ENCODE measurements at regions not wholly inside any gene's neighbourhood (a gene's known extent, or its start where the extent isn't known, plus 50 kb on each side); places are given as distances from the start of the nearest gene placed in this dataset.
"Not testable (repeated sequence)": the region's sequence is repeated elsewhere in the genome, so short reads cannot be mapped to it uniquely, and the experiment has no call there.

DNA sequence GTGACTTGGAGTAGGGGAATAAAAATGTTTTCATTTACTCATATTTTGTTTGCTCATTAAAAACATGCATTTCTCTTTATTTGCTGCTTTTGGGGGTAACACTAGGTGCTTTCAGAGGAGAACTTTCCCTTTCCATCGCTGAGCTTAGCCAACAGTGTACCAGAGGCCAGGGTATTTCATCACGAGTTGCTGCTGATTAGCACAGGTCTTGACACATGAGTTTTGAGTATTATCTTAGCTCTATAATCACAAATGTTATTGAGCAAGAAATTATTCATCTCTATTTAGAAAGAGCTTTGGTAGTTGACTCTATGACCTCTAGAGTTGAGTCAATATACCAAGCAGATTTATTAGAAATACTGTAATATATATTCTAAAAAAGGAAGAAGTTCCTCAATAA is 375.9 kb downstream of the NXPH1 start:
- no peak for DNase-seq

DNA sequence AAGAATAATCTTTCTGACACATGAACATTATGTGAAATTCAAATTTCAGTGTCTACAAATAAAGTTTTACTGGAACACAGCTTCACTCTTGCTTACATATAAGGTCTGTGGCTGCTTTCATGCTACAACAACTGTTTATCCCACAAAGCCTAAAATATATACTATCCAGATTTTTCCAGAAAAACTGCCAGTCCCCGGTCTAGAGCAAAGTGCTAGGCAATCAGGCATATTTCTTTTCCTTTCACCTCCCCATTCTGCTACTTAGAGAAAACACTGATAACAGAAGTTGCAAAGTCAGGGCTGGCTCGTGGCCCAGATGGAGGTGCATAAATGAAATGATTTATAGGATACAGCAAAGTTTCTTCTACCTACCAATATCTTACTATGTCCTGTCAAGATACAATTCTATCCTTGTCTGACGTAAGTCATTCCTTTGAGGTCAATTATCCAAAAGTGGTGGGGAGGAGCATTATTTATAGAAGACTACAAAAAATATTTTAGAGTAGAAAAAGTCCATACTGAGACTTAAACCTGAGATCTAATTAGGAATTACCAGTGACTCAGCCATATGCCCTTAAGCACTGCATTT is 384.1 kb downstream of the NXPH1 start:
- DNase-seq = no peak

- DNase-seq = no peak
These were observed 385.0 kb downstream of the NXPH1 start for GRCh38 chr7:8818406-8818805.

- DNase-seq = no peak
These were observed 389.2 kb downstream of the NXPH1 start for GRCh38 chr7:8822595-8822994.

DNA sequence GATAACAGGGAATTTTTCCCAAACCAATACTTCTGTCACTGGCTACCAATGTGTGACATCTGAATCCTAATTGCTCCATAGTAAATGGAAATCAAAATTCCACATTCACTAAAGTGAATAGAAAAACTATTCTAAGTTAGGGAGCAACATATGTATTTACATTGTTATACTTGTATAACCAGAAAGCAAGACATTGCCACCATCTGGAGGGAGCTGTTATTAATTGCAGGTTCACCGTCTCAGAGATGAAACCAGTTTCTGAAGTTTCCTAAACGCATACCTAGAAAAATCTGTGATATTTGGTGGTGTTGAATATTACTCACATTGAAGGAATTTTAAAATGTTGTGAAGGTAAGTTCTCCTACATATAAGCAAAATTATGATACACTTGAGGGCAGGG is 390.1 kb downstream of the NXPH1 start:
- DNase-seq = no peak

DNA sequence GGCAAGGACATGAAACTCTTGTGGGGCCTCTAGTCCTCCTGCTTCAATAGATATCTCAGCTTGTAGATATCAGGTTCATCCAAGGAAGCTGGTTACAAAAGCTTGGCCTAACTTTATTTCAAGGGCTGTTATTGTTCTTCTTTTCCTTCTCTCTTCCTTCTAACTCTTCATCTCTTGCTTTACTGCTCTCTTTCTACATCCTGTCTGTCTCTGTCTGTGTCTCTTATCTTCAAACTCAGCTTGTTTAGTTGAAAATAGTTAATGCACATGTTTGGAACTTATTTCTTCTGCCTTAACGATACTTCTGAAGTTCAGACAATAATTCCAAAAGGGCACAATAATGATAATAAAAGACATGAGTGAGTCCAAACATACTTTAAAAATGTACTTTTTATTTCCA is 393.9 kb downstream of the NXPH1 start:
- DNase-seq = no peak

- DNase-seq = no peak
These were observed 395.7 kb downstream of the NXPH1 start for GRCh38 chr7:8829100-8829499.

- DNase-seq = no peak
These were observed 398.0 kb downstream of the NXPH1 start for GRCh38 chr7:8831376-8831775.

- DNase-seq = no peak
These were observed 399.9 kb downstream of the NXPH1 start for GRCh38 chr7:8833355-8833754.

- DNase-seq = no peak
These were observed 407.8 kb downstream of the NXPH1 start for GRCh38 chr7:8841171-8841570.

DNA sequence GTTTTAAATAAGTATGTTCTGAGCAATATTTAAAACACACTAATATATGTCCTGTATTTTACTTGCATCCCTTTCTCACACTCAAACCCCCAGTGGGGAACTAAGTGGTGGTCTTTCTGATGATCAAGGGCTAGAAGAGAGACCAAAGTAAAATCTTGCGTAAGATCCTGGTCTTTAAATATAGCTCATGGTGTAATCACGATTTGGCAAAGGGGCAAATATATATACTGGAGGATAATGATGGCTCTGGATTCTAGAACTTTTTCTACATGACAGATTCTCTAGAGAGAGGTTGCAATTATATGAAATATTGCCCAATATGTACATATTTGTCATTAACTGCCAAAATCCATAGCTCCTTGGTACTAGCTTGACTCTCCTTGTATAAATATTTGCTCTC is 438.3 kb downstream of the NXPH1 start:
- DNase-seq = no peak

DNA sequence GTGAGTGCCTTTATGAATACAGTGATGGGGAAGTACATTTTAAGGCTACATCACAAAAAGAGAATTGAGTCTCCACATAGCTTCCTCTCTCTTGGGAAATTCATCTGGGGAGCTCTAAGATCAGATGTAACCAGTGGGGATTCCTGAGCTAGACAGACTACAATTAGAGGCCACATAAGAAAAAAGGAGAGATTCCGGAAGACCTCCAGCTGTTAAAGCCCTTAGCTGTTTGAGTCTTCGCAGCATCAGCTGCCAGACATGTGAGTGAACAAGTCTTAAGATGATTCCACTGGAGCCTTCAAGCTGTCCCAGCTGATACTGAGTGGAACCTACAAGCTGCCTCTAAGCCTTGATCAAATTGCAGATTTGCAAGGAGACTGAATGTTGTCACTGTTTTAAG is 448.5 kb downstream of the NXPH1 start:
- DNase-seq = no peak

DNA sequence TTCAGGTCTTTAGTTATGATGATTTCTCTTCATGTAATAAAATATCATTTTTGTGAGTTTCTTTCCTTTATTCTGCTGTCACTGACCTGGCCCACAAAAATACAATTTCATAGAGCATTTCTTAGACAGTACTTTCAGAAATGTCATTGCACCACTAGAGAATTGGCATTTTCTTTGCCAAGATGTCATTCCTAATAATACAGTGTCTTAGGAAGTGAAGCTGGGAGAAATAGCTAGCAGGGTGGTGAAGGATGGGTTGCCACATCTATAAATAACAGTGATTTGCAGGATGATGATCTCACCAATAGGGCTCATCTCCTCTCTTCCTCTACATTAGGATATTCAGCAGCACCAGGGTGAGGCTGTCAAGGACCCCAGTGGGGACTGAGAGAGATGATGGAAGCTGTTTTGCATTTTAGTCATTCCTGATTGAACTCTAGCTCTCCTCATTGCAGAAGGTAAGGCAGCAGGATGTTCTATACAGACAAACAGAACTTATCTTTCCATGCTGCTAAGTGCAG is 452.1 kb downstream of the NXPH1 start:
- no peak for DNase-seq

DNA sequence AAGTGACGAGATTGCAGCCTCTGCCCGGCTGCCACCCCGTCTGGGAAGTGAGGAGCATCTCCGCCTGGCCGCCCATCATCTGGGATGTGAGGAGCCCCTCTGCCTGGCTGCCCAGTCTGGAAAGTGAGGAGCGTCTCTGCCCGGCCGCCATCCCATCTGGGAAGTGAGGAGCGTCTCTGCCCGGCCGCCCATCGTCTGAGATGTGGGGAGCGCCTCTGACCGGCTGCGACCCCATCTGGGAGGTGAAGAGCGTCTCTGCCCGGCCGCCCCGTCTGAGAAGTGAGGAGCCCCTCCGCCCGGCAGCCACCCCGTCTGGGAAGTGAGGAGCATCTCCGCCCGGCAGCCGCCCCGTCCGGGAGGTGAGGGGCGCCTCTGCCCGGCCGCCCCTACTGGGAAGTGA is 456.9 kb downstream of the NXPH1 start:
- DNase-seq = not testable (repeated sequence)

- DNase-seq = no peak
These were observed 460.4 kb downstream of the NXPH1 start for GRCh38 chr7:8893775-8894174.

- no peak for DNase-seq
These were observed 473.1 kb downstream of the NXPH1 start for GRCh38 chr7:8906396-8907075.

DNA sequence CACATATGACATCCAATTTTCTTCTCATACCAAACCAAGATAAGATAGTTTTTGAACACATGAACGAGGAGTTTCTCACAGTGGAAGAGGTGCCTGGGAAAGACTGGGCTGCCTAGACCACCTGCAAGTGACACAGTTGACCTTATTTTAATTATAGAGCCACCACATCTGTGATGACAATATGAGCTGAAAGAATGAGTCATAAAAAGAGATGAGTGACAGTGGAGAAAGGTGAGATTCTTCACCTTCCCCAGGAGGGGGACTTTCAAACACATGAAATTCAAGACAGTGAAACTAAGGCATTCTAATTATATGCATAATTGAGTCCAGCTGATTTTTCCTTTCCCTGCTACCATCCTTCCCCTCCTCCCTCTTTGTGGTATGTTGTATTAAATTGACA is 475.5 kb downstream of the NXPH1 start:
- no peak for DNase-seq

- DNase-seq = no peak
These were observed 480.3 kb downstream of the NXPH1 start for GRCh38 chr7:8913682-8914081.

GRCh38 chr7:8921807-8922206 is 488.4 kb downstream of the NXPH1 start:
- DNase-seq = no peak

- DNase-seq = no peak
These were observed 489.3 kb downstream of the NXPH1 start for GRCh38 chr7:8922726-8923125.

- DNase-seq = no peak
These were observed 489.9 kb downstream of the NXPH1 start for GRCh38 chr7:8923164-8923806.

- no peak for DNase-seq
These were observed 498.7 kb downstream of the NXPH1 start for GRCh38 chr7:8931906-8932646.

DNA sequence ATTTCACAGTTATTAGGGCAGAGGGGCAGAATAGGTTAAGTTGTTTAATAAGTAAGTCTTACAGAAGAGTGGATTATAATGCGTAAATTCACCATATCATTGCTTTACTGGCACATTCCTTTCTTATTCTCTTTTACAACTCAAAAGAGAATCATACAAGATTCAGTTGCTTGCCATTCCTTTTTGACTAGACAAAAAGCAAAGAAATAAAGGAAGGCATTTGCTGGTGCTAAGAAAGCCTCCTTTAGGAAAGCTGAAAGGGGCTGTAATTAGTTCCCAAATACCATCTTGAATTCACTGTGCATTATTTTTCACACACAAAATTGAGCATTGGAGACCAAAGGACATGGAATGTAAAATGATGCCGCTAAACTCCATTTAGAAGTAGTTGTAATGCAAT is 499.3 kb downstream of the NXPH1 start:
- DNase-seq = no peak

DNA sequence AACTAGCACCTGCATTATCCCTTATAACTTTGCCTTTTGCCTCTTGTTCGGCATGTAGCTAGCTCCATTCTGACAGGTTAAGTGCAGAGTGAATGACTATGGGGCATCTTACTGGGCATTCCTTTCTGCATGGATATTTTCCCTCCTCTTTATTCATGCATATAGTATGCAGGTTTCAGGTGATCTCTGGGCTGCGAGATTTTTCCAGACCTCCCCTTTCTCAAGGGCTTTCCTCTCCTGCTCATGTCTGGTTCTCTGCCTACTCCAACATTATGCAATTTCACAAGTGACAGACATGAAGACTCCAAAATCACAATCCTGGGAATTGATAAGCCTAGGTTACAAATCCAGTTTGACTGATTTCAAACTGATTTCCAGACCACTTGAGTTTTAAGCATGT is 503.8 kb downstream of the NXPH1 start:
- DNase-seq = no peak
